SK-N-SH treated with all-trans-retinoic acid at 6 μM for 48 hours (cell line): ENCODE measurements at regions not wholly inside any gene's neighbourhood (a gene's known extent, or its start where the extent isn't known, plus 50 kb on each side); places are given as distances from the start of the nearest gene placed in this dataset.

Experiments
- ATAC-seq: fragments of 200-7000 bp; cut with Tn5 transposase; 3 replicates; pipeline ENCODE4 v1.9.1; 2020; ENCODE audit warnings: mild to moderate bottlenecking, moderate library complexity
- ARNTL ChIP-seq: fragments of 450-650 bp; formaldehyde crosslinking; IDR thresholded peaks from 2 replicates; pipeline ENCODE4 v1.5.0; 2020; ENCODE audit warnings: low read depth, mild to moderate bottlenecking, moderate library complexity, borderline replicate concordance
- CREB5 ChIP-seq: fragments of 250-450 bp; sonication (Bioruptor Pico); IDR thresholded peaks from 2 replicates; pipeline ENCODE4 v1.5.1; 2020; ENCODE audit warnings: low read depth, mild to moderate bottlenecking, moderate library complexity
- ESRRG ChIP-seq: fragments of 250-450 bp; sonication (Bioruptor Pico); IDR thresholded peaks from 2 replicates; pipeline ENCODE4 v1.6.1; 2021; ENCODE audit warnings: mild to moderate bottlenecking
- GLIS3 ChIP-seq: fragments of 250-450 bp; sonication (Bioruptor Pico); IDR thresholded peaks from 2 replicates; pipeline ENCODE4 v1.5.0; 2020; ENCODE audit warnings: mild to moderate bottlenecking, moderate library complexity
- PPARA ChIP-seq: fragments of 250-450 bp; sonication (Bioruptor Pico); IDR thresholded peaks from 2 replicates; pipeline ENCODE4 v1.5.0; 2020; ENCODE audit warnings: mild to moderate bottlenecking, borderline replicate concordance
- SNAI2 ChIP-seq: fragments of 250-450 bp; sonication (Bioruptor Pico); IDR thresholded peaks from 2 replicates; pipeline ENCODE4 v1.5.0; 2020; ENCODE audit warnings: mild to moderate bottlenecking, moderate library complexity
- ZC3H10 ChIP-seq: fragments of 250-450 bp; sonication (Bioruptor Pico); IDR thresholded peaks from 2 replicates; pipeline ENCODE4 v1.5.1; 2021; ENCODE audit warnings: mild to moderate bottlenecking, moderate library complexity
- ZFP30 ChIP-seq: fragments of 450-650 bp; formaldehyde crosslinking; IDR thresholded peaks from 2 replicates; pipeline ENCODE4 v1.5.0; 2022; ENCODE audit warnings: mild to moderate bottlenecking, moderate library complexity

- TF ChIP-seq ARNTL (CRISPR knock-in tag) (no peak), PPARA (CRISPR knock-in tag) (no peak), CREB5 (CRISPR knock-in tag) (no peak), ZFP30 (CRISPR knock-in tag) (no peak), SNAI2 (no peak), ESRRG (no peak), GLIS3 (CRISPR knock-in tag) (no peak), ZC3H10 (no peak)
- ATAC-seq, result no peak
Observed at GRCh38 chr9:79512251-79512650, 59.5 kb upstream of the TLE4 start.
